ENCODE measurements at regions not wholly inside any gene's neighbourhood (a gene's known extent, or its start where the extent isn't known, plus 50 kb on each side); places are given as distances from the start of the nearest gene placed in this dataset.

- no peak for TF ChIP-seq CTCF (IDR thresholded peaks at IDR 0.05; ENCODE audit: low read depth, low read length)
- DNase-seq (ENCODE audit: low read depth in 2 of 2), result no peak
- H3K4me3 ChIP-seq (replicated peaks in 1 of 2; ENCODE audit: low read depth in 2 of 2, low read length in 2 of 2), result no peak overlapping the region
Measured at GRCh38 chr17:79204261-79204660, 129.6 kb downstream of the ENGASE start.

- no peak for TF ChIP-seq CTCF (IDR thresholded peaks at IDR 0.05; ENCODE audit: low read depth, low read length)
- no peak overlapping the region for H3K4me3 ChIP-seq (replicated peaks in 1 of 2; ENCODE audit: low read depth in 2 of 2, low read length in 2 of 2)
- no peak for DNase-seq (ENCODE audit: low read depth in 2 of 2)
Measured at GRCh38 chr17:79203657-79204056, 129.0 kb downstream of the ENGASE start.

GRCh38 chr17:79203016-79203415, 128.4 kb downstream of the ENGASE start:
- no peak for TF ChIP-seq CTCF (IDR thresholded peaks at IDR 0.05; ENCODE audit: low read depth, low read length)
- no peak overlapping the region for H3K4me3 ChIP-seq (replicated peaks in 1 of 2; ENCODE audit: low read depth in 2 of 2, low read length in 2 of 2)
- DNase-seq (ENCODE audit: low read depth in 2 of 2), result no peak

GRCh38 chr17:79202480-79202879, 127.9 kb downstream of the ENGASE start:
- DNase-seq (ENCODE audit: low read depth in 2 of 2), result peak in 1 of 2 donors; percentile 22
- no peak overlapping the region for H3K4me3 ChIP-seq (replicated peaks in 1 of 2; ENCODE audit: low read depth in 2 of 2, low read length in 2 of 2)
- no peak for TF ChIP-seq CTCF (IDR thresholded peaks at IDR 0.05; ENCODE audit: low read depth, low read length)

- no peak for TF ChIP-seq CTCF (IDR thresholded peaks at IDR 0.05; ENCODE audit: low read depth, low read length)
- DNase-seq (ENCODE audit: low read depth in 2 of 2), result peak in 1 of 2 donors; percentile 49
Measured at GRCh38 chr17:79201536-79202227, 127.1 kb downstream of the ENGASE start.

GRCh38 chr17:79201119-79201518, 126.5 kb downstream of the ENGASE start:
- no peak for DNase-seq (ENCODE audit: low read depth in 2 of 2)
- no peak overlapping the region for H3K4me3 ChIP-seq (replicated peaks in 1 of 2; ENCODE audit: low read depth in 2 of 2, low read length in 2 of 2)
- no peak for TF ChIP-seq CTCF (IDR thresholded peaks at IDR 0.05; ENCODE audit: low read depth, low read length)

More at GRCh38 chr17:79201536-79202227, 127.1 kb downstream of the ENGASE start:
- no peak overlapping the region for H3K4me3 ChIP-seq (replicated peaks in 1 of 2; ENCODE audit: low read depth in 2 of 2, low read length in 2 of 2)

- H3K4me3 ChIP-seq (replicated peaks in 1 of 2; ENCODE audit: low read depth in 2 of 2, low read length in 2 of 2), result no peak overlapping the region
- no peak for DNase-seq (ENCODE audit: low read depth in 2 of 2)
- no peak for TF ChIP-seq CTCF (IDR thresholded peaks at IDR 0.05; ENCODE audit: low read depth, low read length)
Measured at GRCh38 chr17:79196913-79197312, 122.3 kb downstream of the ENGASE start.

Measured in cardiac fibroblast (primary cell).